ENCODE measurements at regions not wholly inside any gene's neighbourhood (a gene's known extent, or its start where the extent isn't known, plus 50 kb on each side); places are given as distances from the start of the nearest gene placed in this dataset.
"Not testable (repeated sequence)": the region's sequence is repeated elsewhere in the genome, so short reads cannot be mapped to it uniquely, and the experiment has no call there.

- Histone ChIP-seq H4K20me1 (ENCODE audit: insufficient read depth, low read length) (no peaks in the 10 kb centered on the region), H3K4me3 (ENCODE audit: insufficient read depth, low read length) (no peak overlapping the region)
- DNase-seq (ENCODE audit: insufficient read length, low spot score, missing footprints), result no peak
These were observed 181.3 kb upstream of the SRD5A2 start for GRCh38 chr2:31762085-31762484.

GRCh38 chr2:31757351-31757750 lies 176.6 kb upstream of the SRD5A2 start:
- not testable (repeated sequence) for H2AFZ ChIP-seq (ENCODE audit: low read length); H3K36me3 ChIP-seq (ENCODE audit: insufficient read depth, low read length); DNase-seq (ENCODE audit: insufficient read length, low spot score, missing footprints); H3K4me2 ChIP-seq (ENCODE audit: insufficient read depth, low read length); H3K9me3 ChIP-seq (ENCODE audit: low read depth, low read length); H4K20me1 ChIP-seq (ENCODE audit: insufficient read depth, low read length); H3K4me3 ChIP-seq (ENCODE audit: insufficient read depth, low read length); H3K79me2 ChIP-seq (ENCODE audit: insufficient read depth, low read length); H3K27me3 ChIP-seq (ENCODE audit: insufficient read depth, low read length); H3K27ac ChIP-seq (ENCODE audit: low read depth, low read length); H3K4me1 ChIP-seq (ENCODE audit: insufficient read depth, low read length)

More at GRCh38 chr2:31762085-31762484, 181.3 kb upstream of the SRD5A2 start:
- no peak overlapping the region for H3K4me2 ChIP-seq (ENCODE audit: insufficient read depth, low read length)
- TF ChIP-seq, protein P1, sequence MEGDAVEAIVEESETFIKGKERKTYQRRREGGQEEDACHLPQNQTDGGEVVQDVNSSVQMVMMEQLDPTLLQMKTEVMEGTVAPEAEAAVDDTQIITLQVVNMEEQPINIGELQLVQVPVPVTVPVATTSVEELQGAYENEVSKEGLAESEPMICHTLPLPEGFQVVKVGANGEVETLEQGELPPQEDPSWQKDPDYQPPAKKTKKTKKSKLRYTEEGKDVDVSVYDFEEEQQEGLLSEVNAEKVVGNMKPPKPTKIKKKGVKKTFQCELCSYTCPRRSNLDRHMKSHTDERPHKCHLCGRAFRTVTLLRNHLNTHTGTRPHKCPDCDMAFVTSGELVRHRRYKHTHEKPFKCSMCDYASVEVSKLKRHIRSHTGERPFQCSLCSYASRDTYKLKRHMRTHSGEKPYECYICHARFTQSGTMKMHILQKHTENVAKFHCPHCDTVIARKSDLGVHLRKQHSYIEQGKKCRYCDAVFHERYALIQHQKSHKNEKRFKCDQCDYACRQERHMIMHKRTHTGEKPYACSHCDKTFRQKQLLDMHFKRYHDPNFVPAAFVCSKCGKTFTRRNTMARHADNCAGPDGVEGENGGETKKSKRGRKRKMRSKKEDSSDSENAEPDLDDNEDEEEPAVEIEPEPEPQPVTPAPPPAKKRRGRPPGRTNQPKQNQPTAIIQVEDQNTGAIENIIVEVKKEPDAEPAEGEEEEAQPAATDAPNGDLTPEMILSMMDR (IDR thresholded peaks at IDR 0.05; ENCODE audit: extremely low read depth, low read depth, low read length), result peak; percentile 7
- H3K79me2 ChIP-seq (ENCODE audit: insufficient read depth, low read length), result no peaks in the 10 kb centered on the region
- H3K9me3 ChIP-seq (ENCODE audit: low read depth, low read length), result no peaks in the 10 kb centered on the region
- no peak overlapping the region for H2AFZ ChIP-seq (ENCODE audit: low read length)
- no peaks in the 10 kb centered on the region for H3K36me3 ChIP-seq (ENCODE audit: insufficient read depth, low read length)
- no peak overlapping the region for H3K27ac ChIP-seq (ENCODE audit: low read depth, low read length)
- no peaks in the 10 kb centered on the region for H3K27me3 ChIP-seq (ENCODE audit: insufficient read depth, low read length)
- no peaks in the 10 kb centered on the region for H3K4me1 ChIP-seq (ENCODE audit: insufficient read depth, low read length)

- not testable (repeated sequence) for H3K4me2 ChIP-seq (ENCODE audit: insufficient read depth, low read length); H3K27ac ChIP-seq (ENCODE audit: low read depth, low read length); H3K27me3 ChIP-seq (ENCODE audit: insufficient read depth, low read length); H3K79me2 ChIP-seq (ENCODE audit: insufficient read depth, low read length); DNase-seq (ENCODE audit: insufficient read length, low spot score, missing footprints); H3K4me1 ChIP-seq (ENCODE audit: insufficient read depth, low read length); H3K36me3 ChIP-seq (ENCODE audit: insufficient read depth, low read length); H2AFZ ChIP-seq (ENCODE audit: low read length); H3K9me3 ChIP-seq (ENCODE audit: low read depth, low read length); H3K4me3 ChIP-seq (ENCODE audit: insufficient read depth, low read length); H4K20me1 ChIP-seq (ENCODE audit: insufficient read depth, low read length)
These were observed 168.0 kb upstream of the SRD5A2 start for GRCh38 chr2:31748746-31749145.

- Histone ChIP-seq H3K9me3 (ENCODE audit: low read depth, low read length) (no peaks in the 10 kb centered on the region), H3K4me1 (ENCODE audit: insufficient read depth, low read length) (no peaks in the 10 kb centered on the region), H3K79me2 (ENCODE audit: insufficient read depth, low read length) (no peaks in the 10 kb centered on the region), H2AFZ (ENCODE audit: low read length) (no peak overlapping the region), H4K20me1 (ENCODE audit: insufficient read depth, low read length) (no peaks in the 10 kb centered on the region), H3K27ac (ENCODE audit: low read depth, low read length) (no peak overlapping the region), H3K4me3 (ENCODE audit: insufficient read depth, low read length) (no peak overlapping the region), H3K36me3 (ENCODE audit: insufficient read depth, low read length) (no peaks in the 10 kb centered on the region), H3K4me2 (ENCODE audit: insufficient read depth, low read length) (no peak overlapping the region), H3K27me3 (ENCODE audit: insufficient read depth, low read length) (no peaks in the 10 kb centered on the region)
- TF ChIP-seq, protein P1 (IDR thresholded peaks at IDR 0.05; ENCODE audit: extremely low read depth, low read depth, low read length), result no peak
- DNase-seq (ENCODE audit: insufficient read length, low spot score, missing footprints), result no peak
These were observed 167.3 kb upstream of the SRD5A2 start for GRCh38 chr2:31748041-31748440.

GRCh38 chr2:31739161-31739560 lies 158.4 kb upstream of the SRD5A2 start:
- no peaks in the 10 kb centered on the region for H4K20me1 ChIP-seq (ENCODE audit: insufficient read depth, low read length)
- no peaks in the 10 kb centered on the region for H3K36me3 ChIP-seq (ENCODE audit: insufficient read depth, low read length)
- H3K4me1 ChIP-seq (ENCODE audit: insufficient read depth, low read length), result no peaks in the 10 kb centered on the region
- H2AFZ ChIP-seq (ENCODE audit: low read length), result no peak overlapping the region
- TF ChIP-seq, protein P1 (IDR thresholded peaks at IDR 0.05; ENCODE audit: extremely low read depth, low read depth, low read length), result no peak
- H3K79me2 ChIP-seq (ENCODE audit: insufficient read depth, low read length), result no peaks in the 10 kb centered on the region
- no peak overlapping the region for H3K4me2 ChIP-seq (ENCODE audit: insufficient read depth, low read length)
- H3K27ac ChIP-seq (ENCODE audit: low read depth, low read length), result no peak overlapping the region
- no peaks in the 10 kb centered on the region for H3K9me3 ChIP-seq (ENCODE audit: low read depth, low read length)
- no peaks in the 10 kb centered on the region for H3K27me3 ChIP-seq (ENCODE audit: insufficient read depth, low read length)
- H3K4me3 ChIP-seq (ENCODE audit: insufficient read depth, low read length), result no peak overlapping the region
- no peak for DNase-seq (ENCODE audit: insufficient read length, low spot score, missing footprints)

All from osteoblast (primary cell).